ENCODE measurements at regions not wholly inside any gene's neighbourhood (a gene's known extent, or its start where the extent isn't known, plus 50 kb on each side); places are given as distances from the start of the nearest gene placed in this dataset.
A peak's percentile ranks its signal among the peaks of the same experiment; 100 is the strongest.

- H3K27ac ChIP-seq, result no peak overlapping the region
Measured at GRCh38 chr1:87887100-87887499, 558.4 kb downstream of the LMO4 start.

DNA sequence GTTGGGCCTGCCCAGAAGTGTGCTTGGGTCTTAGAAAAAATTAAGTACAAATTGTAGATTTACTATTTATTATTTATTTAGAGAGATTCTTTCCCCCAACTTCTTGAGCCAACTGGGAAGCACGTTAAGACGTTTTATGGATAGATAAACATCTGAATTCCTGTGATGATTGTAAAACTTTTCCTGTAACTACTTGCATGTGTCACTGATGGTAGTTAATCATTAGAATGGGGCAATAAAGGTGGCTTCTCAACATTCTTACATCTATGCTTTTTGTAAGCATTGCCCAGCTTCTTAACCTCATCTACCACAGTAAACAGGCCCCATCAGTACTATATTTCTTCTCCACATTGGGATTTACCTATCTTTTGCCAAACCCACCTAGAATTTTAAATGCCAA lies 559.8 kb downstream of the LMO4 start:
- no peak overlapping the region for H3K27ac ChIP-seq
- peak; percentile 43 for DNase-seq (ENCODE audit: low read depth, low spot score)

More at GRCh38 chr1:87887100-87887499, 558.4 kb downstream of the LMO4 start:
- DNase-seq (ENCODE audit: low read depth, low spot score), result no peak

- DNase-seq (ENCODE audit: low read depth, low spot score), result no peak
- no peak overlapping the region for H3K27ac ChIP-seq
Measured at GRCh38 chr1:87894062-87894461, 565.4 kb downstream of the LMO4 start.

DNA sequence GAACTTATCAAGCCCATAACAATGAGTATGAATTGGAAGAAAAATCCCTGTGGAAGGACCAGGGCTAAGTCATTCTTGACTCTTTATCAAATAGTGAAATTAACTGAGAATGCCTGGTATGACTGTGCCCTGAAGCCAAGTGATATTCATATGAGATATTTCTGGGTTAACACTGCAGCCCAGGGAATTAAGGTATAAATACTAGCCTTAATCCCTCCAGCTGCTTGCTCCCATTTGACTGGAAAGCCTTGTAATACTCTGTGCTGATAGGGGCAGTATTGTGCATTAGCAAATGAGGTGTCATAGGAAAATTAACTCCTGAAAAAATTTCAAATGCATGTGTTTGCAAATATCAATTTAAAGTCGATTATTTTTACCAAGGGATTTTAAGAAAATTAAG lies 568.8 kb downstream of the LMO4 start:
- DNase-seq (ENCODE audit: low read depth, low spot score), result no peak
- H3K27ac ChIP-seq, result no peak overlapping the region

GRCh38 chr1:87898431-87898830 lies 569.8 kb downstream of the LMO4 start:
- no peak overlapping the region for H3K27ac ChIP-seq
- no peak for DNase-seq (ENCODE audit: low read depth, low spot score)

- no peak for DNase-seq (ENCODE audit: low read depth, low spot score)
- H3K27ac ChIP-seq, result no peak overlapping the region
Measured at GRCh38 chr1:87899017-87899416, 570.3 kb downstream of the LMO4 start.

DNA sequence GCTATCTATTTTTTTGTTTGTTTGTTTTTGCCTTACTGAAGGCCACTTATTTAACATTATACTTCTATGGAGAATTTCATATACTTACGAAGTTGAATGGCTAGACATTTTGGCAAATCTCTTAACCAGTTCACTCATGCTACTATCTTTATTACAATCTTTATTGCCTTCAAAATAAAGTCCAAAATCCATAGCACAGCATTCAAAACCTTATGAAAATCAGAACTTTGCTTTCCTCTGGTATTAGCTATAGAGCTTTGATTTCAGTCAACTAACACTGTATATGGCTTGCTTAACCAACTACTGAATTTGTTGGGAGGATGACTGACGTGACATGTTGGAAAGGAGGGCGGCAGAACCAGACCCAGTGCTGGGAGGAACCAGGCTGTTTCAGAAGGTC lies 571.1 kb downstream of the LMO4 start:
- no peak overlapping the region for H3K27ac ChIP-seq
- DNase-seq (ENCODE audit: low read depth, low spot score), result no peak

DNA sequence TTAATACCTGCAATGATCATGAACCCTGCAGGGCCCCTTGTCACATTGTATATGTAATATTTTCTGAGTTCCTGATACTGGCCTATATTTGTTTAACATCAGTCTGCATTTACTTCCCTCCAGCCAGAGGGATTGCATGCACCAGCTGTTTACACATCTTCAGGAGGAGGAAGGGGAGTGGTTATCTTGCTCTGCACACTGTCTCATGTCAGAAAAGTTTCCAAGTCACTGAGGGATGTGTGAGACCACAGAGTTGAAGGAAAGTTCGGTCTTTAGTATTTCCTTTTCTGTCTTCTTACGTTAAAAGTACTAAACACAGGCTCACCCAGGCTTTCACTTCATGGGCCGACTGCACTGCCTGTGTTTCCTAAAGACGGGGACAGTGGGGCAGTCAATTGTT lies 574.1 kb downstream of the LMO4 start:
- no peak for DNase-seq (ENCODE audit: low read depth, low spot score)
- no peak overlapping the region for H3K27ac ChIP-seq

DNA sequence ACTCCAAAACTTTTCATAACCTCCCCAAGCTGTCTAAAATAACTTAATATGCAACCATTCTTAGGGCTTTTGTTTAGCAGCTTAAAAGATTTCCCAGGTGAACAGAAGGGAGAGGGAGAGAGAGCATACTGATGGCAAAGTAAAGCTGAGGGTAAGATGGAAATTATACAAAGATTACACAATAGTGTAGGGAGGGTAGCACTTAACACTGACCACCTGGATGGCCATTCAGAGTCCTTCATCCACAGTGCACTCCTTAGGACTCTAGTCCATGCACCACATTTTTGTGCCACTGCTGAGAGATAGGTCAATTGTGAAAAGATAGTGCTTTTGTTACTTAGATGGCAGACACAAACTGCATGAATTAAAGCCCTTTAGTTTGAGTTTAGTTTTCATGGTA lies 574.6 kb downstream of the LMO4 start:
- DNase-seq (ENCODE audit: low read depth, low spot score), result no peak
- no peak overlapping the region for H3K27ac ChIP-seq

DNA sequence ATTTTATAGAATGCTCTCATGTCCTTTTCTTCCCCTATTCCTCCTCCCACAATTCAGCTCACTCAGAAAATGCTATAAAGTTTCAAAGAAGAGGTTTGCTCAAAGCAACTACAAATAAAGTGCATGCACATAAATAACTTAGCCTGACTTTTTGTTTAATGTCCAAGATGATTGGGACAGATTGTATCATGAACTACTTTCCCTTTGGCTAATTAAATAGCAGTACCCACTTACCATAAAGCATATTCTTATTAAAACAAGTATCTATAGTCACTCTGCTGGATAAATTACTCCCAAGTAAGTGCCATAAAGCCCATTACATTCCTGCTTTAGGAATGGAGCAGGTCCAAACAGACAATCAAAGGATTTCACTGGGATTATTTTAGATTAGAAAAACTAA lies 576.0 kb downstream of the LMO4 start:
- DNase-seq (ENCODE audit: low read depth, low spot score), result no peak

GRCh38 chr1:87905651-87906050 lies 577.0 kb downstream of the LMO4 start:
- H3K27ac ChIP-seq, result no peak overlapping the region
- DNase-seq (ENCODE audit: low read depth, low spot score), result no peak

More for the DNA sequence above, 576.0 kb downstream of the LMO4 start:
- no peak overlapping the region for H3K27ac ChIP-seq

GRCh38 chr1:87906078-87906477 lies 577.4 kb downstream of the LMO4 start:
- DNase-seq (ENCODE audit: low read depth, low spot score), result no peak
- no peak overlapping the region for H3K27ac ChIP-seq

DNA sequence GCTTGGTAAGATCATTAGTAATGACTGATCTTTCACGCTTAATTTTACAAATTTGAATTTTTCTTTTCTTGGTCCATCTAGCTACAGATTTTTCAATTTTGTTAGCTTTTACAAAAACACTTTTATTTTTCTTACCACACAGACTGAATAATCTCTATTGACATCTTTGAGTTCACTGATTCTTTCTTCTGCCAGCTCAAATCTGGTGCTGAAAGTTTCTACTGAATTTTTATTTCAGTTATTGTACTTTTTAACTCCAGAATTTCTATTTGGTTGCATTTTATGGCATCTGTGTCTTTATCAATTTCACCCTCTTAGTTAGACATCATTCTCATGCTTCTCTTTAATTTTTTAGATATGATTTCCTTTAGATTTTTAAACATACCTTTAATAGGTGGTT lies 584.7 kb downstream of the LMO4 start:
- DNase-seq (ENCODE audit: low read depth, low spot score), result no peak
- no peak overlapping the region for H3K27ac ChIP-seq

- DNase-seq (ENCODE audit: low read depth, low spot score), result no peak
- H3K27ac ChIP-seq, result no peak overlapping the region
Measured at GRCh38 chr1:87914396-87914795, 585.7 kb downstream of the LMO4 start.

DNA sequence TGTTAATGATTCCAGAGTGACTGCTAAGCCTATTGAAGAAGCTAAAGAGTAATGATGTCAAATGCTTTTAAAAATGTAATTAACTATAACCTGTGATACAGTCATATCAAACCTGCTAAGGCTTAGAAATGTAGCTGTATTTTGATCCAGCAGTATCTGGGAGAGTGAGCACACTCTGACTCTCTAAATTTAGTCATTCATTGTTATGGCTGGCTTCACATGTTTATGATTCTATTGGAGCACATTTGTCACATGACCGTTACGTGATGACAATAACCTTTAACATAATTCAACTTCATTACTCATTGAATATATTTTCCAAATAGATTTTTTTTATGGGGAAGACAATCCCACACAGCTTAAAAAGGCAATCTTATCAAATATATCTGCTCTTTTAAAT lies 587.1 kb downstream of the LMO4 start:
- no peak for DNase-seq (ENCODE audit: low read depth, low spot score)
- no peak overlapping the region for H3K27ac ChIP-seq

- H3K27ac ChIP-seq, result no peak overlapping the region
- DNase-seq (ENCODE audit: low read depth, low spot score), result no peak
Measured at GRCh38 chr1:87916965-87917364, 588.3 kb downstream of the LMO4 start.

DNA sequence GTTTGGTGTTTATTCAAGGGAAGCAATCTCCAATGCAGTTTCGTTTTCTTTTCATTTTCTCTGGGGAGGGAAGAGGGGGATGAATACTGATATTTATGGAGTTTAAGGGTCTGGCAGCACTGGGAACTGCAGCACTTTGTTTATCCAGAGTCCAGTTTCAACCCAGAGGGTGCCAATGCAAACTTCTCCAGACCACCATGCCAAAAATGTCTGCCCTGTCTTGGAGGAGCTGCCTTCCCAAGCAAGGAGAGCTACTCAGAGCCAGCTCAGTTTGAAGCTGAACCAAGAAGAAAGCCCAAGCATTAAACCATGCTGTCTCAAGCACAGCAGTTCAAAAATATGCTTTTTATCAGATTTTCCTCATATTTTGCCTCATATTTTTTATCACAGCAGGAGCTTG lies 589.7 kb downstream of the LMO4 start:
- no peak for DNase-seq (ENCODE audit: low read depth, low spot score)
- no peak overlapping the region for H3K27ac ChIP-seq

- DNase-seq (ENCODE audit: low read depth, low spot score), result no peak
- H3K27ac ChIP-seq, result no peak overlapping the region
Measured at GRCh38 chr1:87922885-87923284, 594.2 kb downstream of the LMO4 start.

DNA sequence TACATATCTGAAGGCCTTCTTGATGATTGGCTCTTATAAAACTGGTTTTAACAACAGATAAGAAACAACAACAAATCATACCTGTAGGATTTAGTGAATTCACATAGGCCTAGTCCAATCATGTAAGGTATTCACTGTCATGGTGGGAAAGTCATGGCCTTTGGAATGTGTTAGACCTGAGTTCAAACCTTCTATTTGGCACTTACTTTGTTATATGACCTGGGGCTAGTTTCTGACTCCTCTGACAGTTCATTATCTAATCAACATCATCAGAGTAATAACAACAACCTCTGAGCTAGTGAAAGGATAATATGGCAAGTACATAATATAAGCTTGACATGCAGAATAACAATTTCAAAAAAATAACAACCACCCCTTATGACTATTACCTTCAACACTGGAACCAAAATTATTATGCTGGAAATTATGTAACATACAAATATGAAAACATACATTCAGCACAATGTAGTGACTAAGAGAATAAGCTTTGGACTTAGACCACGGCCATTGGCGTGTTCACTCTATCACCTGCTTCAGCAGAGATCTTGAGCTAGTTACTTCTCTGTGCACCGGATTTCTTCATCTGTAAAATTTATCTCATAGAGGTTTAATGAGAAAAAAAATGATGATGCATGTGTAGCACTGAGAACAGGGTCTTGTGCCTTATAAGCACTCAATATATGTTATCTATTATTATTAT lies 597.6 kb downstream of the LMO4 start:
- no peak overlapping the region for H3K27ac ChIP-seq

GRCh38 chr1:87926921-87927320 lies 598.2 kb downstream of the LMO4 start:
- DNase-seq (ENCODE audit: low read depth, low spot score), result no peak
- H3K27ac ChIP-seq, result no peak overlapping the region

More for the DNA sequence above, 597.6 kb downstream of the LMO4 start:
- peak; percentile 10 for DNase-seq (ENCODE audit: low read depth, low spot score)

DNA sequence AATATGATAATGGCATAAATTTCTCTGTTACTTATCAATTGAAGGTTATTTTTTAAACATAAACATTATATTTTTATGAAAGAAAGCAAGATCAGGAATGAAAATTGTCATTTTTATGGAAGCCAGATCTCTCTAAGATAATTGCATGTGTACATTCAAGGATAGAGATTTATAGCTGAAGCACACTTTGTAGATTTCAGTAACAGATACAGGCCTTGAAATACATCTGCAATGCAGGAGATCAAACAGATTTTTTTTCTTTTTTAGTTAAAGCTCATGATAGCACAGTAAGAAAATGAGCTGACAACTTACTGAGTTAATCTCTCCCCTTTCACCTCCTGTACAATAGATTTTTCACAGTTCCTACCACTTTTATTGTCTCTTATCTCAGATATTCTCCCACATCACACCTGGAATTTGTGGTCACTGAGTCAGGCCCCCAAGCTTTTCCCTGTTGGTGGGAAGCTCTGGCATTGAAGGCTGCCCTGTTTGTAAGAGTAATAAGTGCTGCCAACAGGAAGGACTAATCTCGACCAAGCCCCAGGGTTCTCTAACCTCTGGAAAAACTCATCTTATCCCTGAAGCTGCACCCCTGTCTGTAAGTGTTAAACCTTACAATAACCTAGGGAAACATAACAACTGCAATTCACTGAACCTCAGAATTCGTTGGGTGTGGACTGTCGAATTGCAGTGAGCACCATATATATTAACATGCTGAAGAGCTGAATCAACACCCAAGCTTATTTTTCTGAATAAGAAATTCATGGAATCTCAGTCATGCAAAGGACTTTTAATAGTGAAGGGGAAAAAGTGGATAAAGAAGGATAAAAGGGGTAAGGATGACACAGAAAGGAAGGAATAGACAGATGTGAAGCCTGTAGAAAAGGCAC lies 599.0 kb downstream of the LMO4 start:
- DNase-seq (ENCODE audit: low read depth, low spot score), result no peak
- no peak overlapping the region for H3K27ac ChIP-seq

DNA sequence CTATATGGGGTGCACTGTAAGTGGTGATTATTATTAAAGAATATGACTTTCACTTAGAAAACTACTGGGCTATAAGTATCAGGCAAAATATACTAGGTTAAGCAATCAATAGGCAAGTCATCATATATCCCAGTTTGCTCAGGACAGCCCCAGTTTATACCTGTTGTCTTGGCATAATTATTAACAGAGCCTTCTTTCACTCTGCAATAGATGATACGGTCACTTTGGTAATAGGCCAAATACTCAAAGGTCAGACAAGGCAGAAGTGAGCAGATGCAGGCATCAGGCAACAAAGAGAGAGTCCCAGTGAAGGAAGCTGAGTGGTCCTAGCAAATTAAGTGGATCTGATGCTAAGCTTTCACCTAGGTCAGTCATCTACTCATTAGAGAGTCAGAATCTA lies 599.9 kb downstream of the LMO4 start:
- no peak overlapping the region for H3K27ac ChIP-seq
- DNase-seq (ENCODE audit: low read depth, low spot score), result no peak
